ENCODE measurements at regions not wholly inside any gene's neighbourhood (a gene's known extent, or its start where the extent isn't known, plus 50 kb on each side); places are given as distances from the start of the nearest gene placed in this dataset.

GRCh38 chr3:94665922-94666321 is 603.1 kb downstream of the NSUN3 start:
- H3K4me1 ChIP-seq (ENCODE audit: low read depth): no peaks in the 10 kb centered on the region
- no peak for DNase-seq (ENCODE audit: low read depth in 1 of 2, low spot score in 1 of 2)
- no peak overlapping the region for H3K4me3 ChIP-seq
- no peak for TF ChIP-seq CTCF (IDR thresholded peaks at IDR 0.05; ENCODE audit: low read depth, low read length)
- no peaks in the 10 kb centered on the region for H3K9me3 ChIP-seq (ENCODE audit: low read depth)
- H3K27me3 ChIP-seq: no peaks in the 10 kb centered on the region
- no peak overlapping the region for H3K27ac ChIP-seq
- H3K36me3 ChIP-seq: no peaks in the 10 kb centered on the region

GRCh38 chr3:94671078-94671477 is 608.2 kb downstream of the NSUN3 start:
- TF ChIP-seq CTCF (IDR thresholded peaks at IDR 0.05; ENCODE audit: low read depth, low read length): no peak
- no peaks in the 10 kb centered on the region for H3K27me3 ChIP-seq
- no peak overlapping the region for H3K27ac ChIP-seq
- H3K9me3 ChIP-seq (ENCODE audit: low read depth): no peaks in the 10 kb centered on the region
- H3K4me3 ChIP-seq: no peak overlapping the region
- no peaks in the 10 kb centered on the region for H3K36me3 ChIP-seq
- H3K4me1 ChIP-seq (ENCODE audit: low read depth): no peaks in the 10 kb centered on the region
- no peak for DNase-seq (ENCODE audit: low read depth in 1 of 2, low spot score in 1 of 2)

- no peak for TF ChIP-seq CTCF (IDR thresholded peaks at IDR 0.05; ENCODE audit: low read depth, low read length)
- H3K27me3 ChIP-seq: no peaks in the 10 kb centered on the region
- no peaks in the 10 kb centered on the region for H3K4me1 ChIP-seq (ENCODE audit: low read depth)
- no peak overlapping the region for H3K27ac ChIP-seq
- no peaks in the 10 kb centered on the region for H3K9me3 ChIP-seq (ENCODE audit: low read depth)
- H3K36me3 ChIP-seq: no peaks in the 10 kb centered on the region
- no peak overlapping the region for H3K4me3 ChIP-seq
- no peak for DNase-seq (ENCODE audit: low read depth in 1 of 2, low spot score in 1 of 2)
These were observed 611.0 kb downstream of the NSUN3 start for GRCh38 chr3:94673876-94674275.

- H3K27ac ChIP-seq: no peak overlapping the region
- H3K4me1 ChIP-seq (ENCODE audit: low read depth): no peaks in the 10 kb centered on the region
- no peak for TF ChIP-seq CTCF (IDR thresholded peaks at IDR 0.05; ENCODE audit: low read depth, low read length)
- DNase-seq (ENCODE audit: low read depth in 1 of 2, low spot score in 1 of 2): no peak
- H3K9me3 ChIP-seq (ENCODE audit: low read depth): no peaks in the 10 kb centered on the region
- no peak overlapping the region for H3K4me3 ChIP-seq
- no peaks in the 10 kb centered on the region for H3K27me3 ChIP-seq
- H3K36me3 ChIP-seq: no peaks in the 10 kb centered on the region
These were observed 623.3 kb downstream of the NSUN3 start for GRCh38 chr3:94686208-94686607.

GRCh38 chr3:94693997-94694640 is 631.3 kb downstream of the NSUN3 start:
- H3K9me3 ChIP-seq (ENCODE audit: low read depth): no peaks in the 10 kb centered on the region
- DNase-seq (ENCODE audit: low read depth in 1 of 2, low spot score in 1 of 2): no peak
- no peak overlapping the region for H3K4me3 ChIP-seq
- no peaks in the 10 kb centered on the region for H3K36me3 ChIP-seq
- H3K4me1 ChIP-seq (ENCODE audit: low read depth): no peaks in the 10 kb centered on the region
- H3K27me3 ChIP-seq: no peaks in the 10 kb centered on the region
- H3K27ac ChIP-seq: no peak overlapping the region
- no peak for TF ChIP-seq CTCF (IDR thresholded peaks at IDR 0.05; ENCODE audit: low read depth, low read length)

All from cardiac muscle cell (in vitro differentiated cells and primary cell).